Adipocyte (in vitro differentiated cells): ENCODE measurements at regions not wholly inside any gene's neighbourhood (a gene's known extent, or its start where the extent isn't known, plus 50 kb on each side); places are given as distances from the start of the nearest gene placed in this dataset.

Source experiments
- DNase-seq: peaks from one replicate; pipeline ENCODE4 v3.0.0-alpha.2; 2015; ENCODE audit warnings: low read depth
- H3K27me3 ChIP-seq: replicated peaks from 2 replicates; pipeline ENCODE4 v1.7.0; 2013; ENCODE audit warnings: mild to moderate bottlenecking, low read length, moderate library complexity; ENCODE audit not compliant: control insufficient read depth, insufficient read depth
- H3K36me3 ChIP-seq: 2 replicates; pipeline ENCODE4 v1.7.0; 2013; ENCODE audit warnings: low read length, mild to moderate bottlenecking, moderate library complexity; ENCODE audit not compliant: control insufficient read depth, insufficient read depth, severe bottlenecking
- H3K4me1 ChIP-seq: 2 replicates; pipeline ENCODE4 v1.7.0; 2013; ENCODE audit warnings: mild to moderate bottlenecking, low read length, moderate library complexity; ENCODE audit not compliant: control insufficient read depth, insufficient read depth
- H3K4me3 ChIP-seq: 2 replicates; pipeline ENCODE4 v1.7.0; 2013; ENCODE audit warnings: mild to moderate bottlenecking, low read length, moderate library complexity
- H3K9ac ChIP-seq: 2 replicates; pipeline ENCODE4 v1.7.0; 2013; ENCODE audit warnings: mild to moderate bottlenecking, low read length, moderate library complexity
- H3K9me3 ChIP-seq: 2 replicates; pipeline ENCODE4 v1.7.0; 2013; ENCODE audit warnings: mild to moderate bottlenecking, low read length, moderate library complexity; ENCODE audit not compliant: control insufficient read depth

GRCh38 chr17:71936977-71937376 is 183.8 kb upstream of the SOX9 start:
- no peak for DNase-seq
- H3K27me3 ChIP-seq, result no peaks in the 10 kb centered on the region
- no peaks in the 10 kb centered on the region for H3K36me3 ChIP-seq
- H3K4me1 ChIP-seq, result no peaks in the 10 kb centered on the region
- no peak overlapping the region for H3K9ac ChIP-seq
- H3K9me3 ChIP-seq, result no peaks in the 10 kb centered on the region
- H3K4me3 ChIP-seq, result no peak overlapping the region

DNA sequence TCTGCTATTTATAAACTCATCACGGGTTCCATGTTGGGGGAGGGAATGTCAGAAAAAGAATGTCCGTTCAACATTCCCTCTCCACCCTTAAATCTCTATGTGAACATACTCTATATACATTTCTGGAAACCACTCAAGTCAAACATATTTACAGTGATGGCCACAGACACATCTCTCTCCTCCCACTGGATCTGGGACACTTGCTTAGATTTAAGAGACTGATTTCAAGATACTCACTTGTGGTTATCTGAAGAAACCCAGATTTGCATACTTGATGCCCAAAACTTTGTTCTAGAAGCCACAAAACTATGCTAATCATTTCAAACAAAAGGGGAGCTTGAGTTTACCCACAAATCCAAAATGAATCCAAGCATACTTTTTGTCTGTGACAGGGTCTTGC is 182.9 kb upstream of the SOX9 start:
- DNase-seq, result peak; percentile 5
- H3K4me3 ChIP-seq, result no peak overlapping the region
- H3K27me3 ChIP-seq, result no peaks in the 10 kb centered on the region
- H3K4me1 ChIP-seq, result no peaks in the 10 kb centered on the region
- H3K36me3 ChIP-seq, result no peaks in the 10 kb centered on the region
- no peaks in the 10 kb centered on the region for H3K9me3 ChIP-seq
- no peak overlapping the region for H3K9ac ChIP-seq

GRCh38 chr17:71938340-71939010 is 182.3 kb upstream of the SOX9 start:
- Histone ChIP-seq H3K9me3 (no peaks in the 10 kb centered on the region), H3K4me1 (no peaks in the 10 kb centered on the region), H3K27me3 (no peaks in the 10 kb centered on the region), H3K4me3 (no peak overlapping the region), H3K9ac (no peak overlapping the region), H3K36me3 (no peaks in the 10 kb centered on the region)
- no peak for DNase-seq

DNA sequence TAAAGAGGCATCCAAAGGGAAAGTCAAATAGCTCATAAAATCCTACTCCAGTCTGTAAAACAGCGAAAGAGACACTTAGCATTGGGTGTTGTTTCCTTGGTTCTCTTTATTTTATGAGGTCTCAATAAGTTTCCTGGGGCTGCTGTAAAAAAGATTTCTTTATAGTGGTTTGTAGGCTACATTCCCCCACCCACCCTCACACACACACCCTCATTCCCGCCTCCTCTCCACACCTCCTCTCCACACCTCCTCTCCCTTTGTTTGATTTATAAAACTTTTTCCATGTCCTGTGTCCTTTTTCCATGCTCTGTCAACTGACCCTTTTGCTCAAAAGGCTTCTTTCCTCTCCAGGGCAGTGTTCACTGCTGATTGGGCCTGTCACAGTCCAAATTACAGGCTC is 178.9 kb upstream of the SOX9 start:
- no peaks in the 10 kb centered on the region for H3K4me1 ChIP-seq
- no peaks in the 10 kb centered on the region for H3K36me3 ChIP-seq
- peaks cover 3% of the 10 kb centered on the region for H3K9me3 ChIP-seq
- DNase-seq, result no peak
- no peaks in the 10 kb centered on the region for H3K27me3 ChIP-seq
- H3K4me3 ChIP-seq, result no peak overlapping the region
- no peak overlapping the region for H3K9ac ChIP-seq

GRCh38 chr17:71942626-71943025 is 178.2 kb upstream of the SOX9 start:
- no peaks in the 10 kb centered on the region for H3K27me3 ChIP-seq
- H3K4me3 ChIP-seq, result no peak overlapping the region
- H3K36me3 ChIP-seq, result no peaks in the 10 kb centered on the region
- H3K4me1 ChIP-seq, result no peaks in the 10 kb centered on the region
- H3K9me3 ChIP-seq, result peaks cover 3% of the 10 kb centered on the region
- H3K9ac ChIP-seq, result no peak overlapping the region
- no peak for DNase-seq

GRCh38 chr17:71948703-71949422 is 172.0 kb upstream of the SOX9 start:
- Histone ChIP-seq H3K9me3 (peaks cover 2% of the 10 kb centered on the region), H3K36me3 (no peaks in the 10 kb centered on the region), H3K27me3 (no peaks in the 10 kb centered on the region), H3K4me3 (no peak overlapping the region), H3K4me1 (peaks cover 10% of the 10 kb centered on the region), H3K9ac (no peak overlapping the region)
- DNase-seq, result peak; percentile 40

- Histone ChIP-seq H3K9ac (no peak overlapping the region), H3K36me3 (no peaks in the 10 kb centered on the region), H3K4me1 (no peaks in the 10 kb centered on the region), H3K9me3 (no peaks in the 10 kb centered on the region), H3K27me3 (no peaks in the 10 kb centered on the region), H3K4me3 (no peak overlapping the region)
- DNase-seq, result peak; percentile 23
These were observed 161.7 kb upstream of the SOX9 start for GRCh38 chr17:71959154-71959553.

- Histone ChIP-seq H3K9me3 (no peaks in the 10 kb centered on the region), H3K27me3 (no peaks in the 10 kb centered on the region), H3K4me3 (no peak overlapping the region), H3K4me1 (no peaks in the 10 kb centered on the region), H3K9ac (no peak overlapping the region), H3K36me3 (no peaks in the 10 kb centered on the region)
- DNase-seq, result no peak
These were observed 157.5 kb upstream of the SOX9 start for GRCh38 chr17:71963351-71963750.

DNA sequence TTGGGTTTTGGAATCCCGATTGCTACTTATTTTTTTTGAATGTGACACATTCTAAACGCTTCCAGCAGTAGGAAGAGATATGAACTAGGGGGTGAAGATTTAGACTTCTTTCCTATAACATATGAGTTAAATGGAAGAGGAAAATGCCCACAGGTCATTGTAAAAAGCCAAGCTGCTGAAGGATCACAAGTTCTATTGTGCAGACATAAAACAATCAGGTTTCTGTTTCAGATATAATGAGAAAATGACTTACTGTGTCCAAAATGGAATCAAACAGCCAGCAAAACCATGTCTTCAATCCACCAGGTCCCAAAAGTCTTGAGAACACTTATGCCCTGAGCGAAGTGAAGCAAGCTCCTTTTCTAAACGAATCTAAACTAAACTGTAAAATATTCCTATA is 157.0 kb upstream of the SOX9 start:
- no peaks in the 10 kb centered on the region for H3K36me3 ChIP-seq
- no peaks in the 10 kb centered on the region for H3K9me3 ChIP-seq
- H3K9ac ChIP-seq, result no peak overlapping the region
- no peaks in the 10 kb centered on the region for H3K4me1 ChIP-seq
- DNase-seq, result no peak
- no peaks in the 10 kb centered on the region for H3K27me3 ChIP-seq
- H3K4me3 ChIP-seq, result no peak overlapping the region

GRCh38 chr17:71964559-71964958 is 156.3 kb upstream of the SOX9 start:
- no peak overlapping the region for H3K9ac ChIP-seq
- no peak overlapping the region for H3K4me3 ChIP-seq
- no peaks in the 10 kb centered on the region for H3K36me3 ChIP-seq
- DNase-seq, result no peak
- H3K9me3 ChIP-seq, result no peaks in the 10 kb centered on the region
- H3K4me1 ChIP-seq, result no peaks in the 10 kb centered on the region
- no peaks in the 10 kb centered on the region for H3K27me3 ChIP-seq

DNA sequence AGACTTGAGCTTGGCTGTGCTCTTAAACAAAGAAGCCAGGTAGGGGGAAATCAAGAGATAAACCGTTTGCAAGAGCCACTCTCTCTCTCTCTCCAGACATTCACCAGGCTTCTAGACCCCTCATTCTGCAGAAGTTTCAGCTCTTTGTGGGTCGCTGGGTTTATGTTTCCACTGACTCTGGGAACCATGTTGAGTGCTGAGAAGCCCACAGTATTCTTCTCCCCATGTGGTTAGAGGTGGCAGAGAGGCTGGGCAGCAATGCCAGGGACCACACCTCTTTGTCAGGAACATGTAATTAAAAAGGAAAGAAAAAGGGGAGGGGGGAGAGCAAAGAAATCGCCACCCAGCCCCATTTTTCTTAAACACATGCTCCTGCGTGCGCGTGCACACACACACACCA is 154.8 kb upstream of the SOX9 start:
- H3K4me3 ChIP-seq, result no peak overlapping the region
- H3K9me3 ChIP-seq, result no peaks in the 10 kb centered on the region
- no peaks in the 10 kb centered on the region for H3K4me1 ChIP-seq
- no peaks in the 10 kb centered on the region for H3K27me3 ChIP-seq
- DNase-seq, result no peak
- H3K9ac ChIP-seq, result no peak overlapping the region
- no peaks in the 10 kb centered on the region for H3K36me3 ChIP-seq
